ENCODE measurements at regions not wholly inside any gene's neighbourhood (a gene's known extent, or its start where the extent isn't known, plus 50 kb on each side); places are given as distances from the start of the nearest gene placed in this dataset.

DNA sequence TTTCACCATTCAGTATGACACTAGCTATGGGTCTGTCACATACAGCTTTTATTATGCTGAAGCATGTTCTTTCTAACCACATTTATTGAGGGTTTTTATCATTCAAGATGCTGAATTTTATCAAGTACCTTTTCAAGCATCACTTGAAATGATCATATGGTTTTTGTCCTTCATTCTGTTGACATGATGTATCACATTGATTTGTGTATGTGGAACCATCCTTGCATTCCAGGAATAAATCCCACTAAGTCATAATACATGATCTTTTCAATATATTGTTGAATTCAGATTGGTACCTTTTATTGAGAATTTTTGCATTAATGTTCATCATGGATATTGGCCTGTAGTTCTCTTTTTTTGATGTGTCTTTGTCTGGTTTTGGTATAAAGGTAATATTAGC is 317.4 kb downstream of the NNT start:
- TF ChIP-seq, protein P1, sequence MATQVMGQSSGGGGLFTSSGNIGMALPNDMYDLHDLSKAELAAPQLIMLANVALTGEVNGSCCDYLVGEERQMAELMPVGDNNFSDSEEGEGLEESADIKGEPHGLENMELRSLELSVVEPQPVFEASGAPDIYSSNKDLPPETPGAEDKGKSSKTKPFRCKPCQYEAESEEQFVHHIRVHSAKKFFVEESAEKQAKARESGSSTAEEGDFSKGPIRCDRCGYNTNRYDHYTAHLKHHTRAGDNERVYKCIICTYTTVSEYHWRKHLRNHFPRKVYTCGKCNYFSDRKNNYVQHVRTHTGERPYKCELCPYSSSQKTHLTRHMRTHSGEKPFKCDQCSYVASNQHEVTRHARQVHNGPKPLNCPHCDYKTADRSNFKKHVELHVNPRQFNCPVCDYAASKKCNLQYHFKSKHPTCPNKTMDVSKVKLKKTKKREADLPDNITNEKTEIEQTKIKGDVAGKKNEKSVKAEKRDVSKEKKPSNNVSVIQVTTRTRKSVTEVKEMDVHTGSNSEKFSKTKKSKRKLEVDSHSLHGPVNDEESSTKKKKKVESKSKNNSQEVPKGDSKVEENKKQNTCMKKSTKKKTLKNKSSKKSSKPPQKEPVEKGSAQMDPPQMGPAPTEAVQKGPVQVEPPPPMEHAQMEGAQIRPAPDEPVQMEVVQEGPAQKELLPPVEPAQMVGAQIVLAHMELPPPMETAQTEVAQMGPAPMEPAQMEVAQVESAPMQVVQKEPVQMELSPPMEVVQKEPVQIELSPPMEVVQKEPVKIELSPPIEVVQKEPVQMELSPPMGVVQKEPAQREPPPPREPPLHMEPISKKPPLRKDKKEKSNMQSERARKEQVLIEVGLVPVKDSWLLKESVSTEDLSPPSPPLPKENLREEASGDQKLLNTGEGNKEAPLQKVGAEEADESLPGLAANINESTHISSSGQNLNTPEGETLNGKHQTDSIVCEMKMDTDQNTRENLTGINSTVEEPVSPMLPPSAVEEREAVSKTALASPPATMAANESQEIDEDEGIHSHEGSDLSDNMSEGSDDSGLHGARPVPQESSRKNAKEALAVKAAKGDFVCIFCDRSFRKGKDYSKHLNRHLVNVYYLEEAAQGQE (tag by site-specific recombination; IDR thresholded peaks at IDR 0.05), result no peak
- TF ChIP-seq, protein P2, sequence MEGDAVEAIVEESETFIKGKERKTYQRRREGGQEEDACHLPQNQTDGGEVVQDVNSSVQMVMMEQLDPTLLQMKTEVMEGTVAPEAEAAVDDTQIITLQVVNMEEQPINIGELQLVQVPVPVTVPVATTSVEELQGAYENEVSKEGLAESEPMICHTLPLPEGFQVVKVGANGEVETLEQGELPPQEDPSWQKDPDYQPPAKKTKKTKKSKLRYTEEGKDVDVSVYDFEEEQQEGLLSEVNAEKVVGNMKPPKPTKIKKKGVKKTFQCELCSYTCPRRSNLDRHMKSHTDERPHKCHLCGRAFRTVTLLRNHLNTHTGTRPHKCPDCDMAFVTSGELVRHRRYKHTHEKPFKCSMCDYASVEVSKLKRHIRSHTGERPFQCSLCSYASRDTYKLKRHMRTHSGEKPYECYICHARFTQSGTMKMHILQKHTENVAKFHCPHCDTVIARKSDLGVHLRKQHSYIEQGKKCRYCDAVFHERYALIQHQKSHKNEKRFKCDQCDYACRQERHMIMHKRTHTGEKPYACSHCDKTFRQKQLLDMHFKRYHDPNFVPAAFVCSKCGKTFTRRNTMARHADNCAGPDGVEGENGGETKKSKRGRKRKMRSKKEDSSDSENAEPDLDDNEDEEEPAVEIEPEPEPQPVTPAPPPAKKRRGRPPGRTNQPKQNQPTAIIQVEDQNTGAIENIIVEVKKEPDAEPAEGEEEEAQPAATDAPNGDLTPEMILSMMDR (tag by site-specific recombination; IDR thresholded peaks at IDR 0.05), result no peak
- TF ChIP-seq GLI4 (tag by site-specific recombination; IDR thresholded peaks at IDR 0.05), result no peak
- no peak for TF ChIP-seq ZNF274 (IDR thresholded peaks at IDR 0.05; ENCODE audit: low read length)
- TF ChIP-seq ZNF274 (tag by site-specific recombination; IDR thresholded peaks at IDR 0.05; ENCODE audit: borderline replicate concordance), result no peak
- no peak for TF ChIP-seq ZNF221 (tag by site-specific recombination; IDR thresholded peaks at IDR 0.05; ENCODE audit: borderline replicate concordance)
- TF ChIP-seq ZBTB1 (tag by site-specific recombination; IDR thresholded peaks at IDR 0.05), result no peak
- TF ChIP-seq ZBTB17 (tag by site-specific recombination; IDR thresholded peaks at IDR 0.05), result no peak
- no peak for TF ChIP-seq ZNF350 (tag by site-specific recombination; IDR thresholded peaks at IDR 0.05)
- TF ChIP-seq SETDB1 (IDR thresholded peaks at IDR 0.05; ENCODE audit: insufficient read length, low read length), result no peak
- no peak for TF ChIP-seq ZNF138 (tag by site-specific recombination; IDR thresholded peaks at IDR 0.05; ENCODE audit: borderline replicate concordance)

All from HEK293 (cell line).